Sigmoid colon (tissue), 4 donors: ENCODE measurements at regions not wholly inside any gene's neighbourhood (a gene's known extent, or its start where the extent isn't known, plus 50 kb on each side); places are given as distances from the start of the nearest gene placed in this dataset.

Source experiments
- CTCF ChIP-seq, 4 experiments: fragments of 450-650 bp in 3 of 4; fragments of 200-600 bp in 1 of 4; IDR thresholded peaks; one replicate each; pipeline ENCODE4 v1.5.1; 2016 to 2019; ENCODE audit warnings: antibody characterized with exemption in 4 of 4, mild to moderate bottlenecking in 3 of 4, moderate library complexity in 2 of 4
- EP300 ChIP-seq, 4 donors: sonication (generic); formaldehyde crosslinking; IDR thresholded peaks; one replicate each; pipeline ENCODE4 v1.6.1; 2017; ENCODE audit warnings: antibody characterized with exemption in 4 of 4
- POLR2A ChIP-seq, 2 donors: fragments of 450-650 bp; IDR thresholded peaks; one replicate each; pipeline ENCODE4 v1.6.1; 2016; ENCODE audit warnings: antibody characterized with exemption in 2 of 2, mild to moderate bottlenecking in 2 of 2, moderate library complexity in 2 of 2

- TF ChIP-seq CTCF (IDR thresholded peaks at IDR 0.05) (no peak), POLR2A (IDR thresholded peaks at IDR 0.05) (no peak), EP300 (IDR thresholded peaks at IDR 0.05) (no peak)
Observed at GRCh38 chr4:164423819-164424218, 330.1 kb upstream of the SMIM31 start.
